HG03342 (cell line): ENCODE measurements at regions not wholly inside any gene's neighbourhood (a gene's known extent, or its start where the extent isn't known, plus 50 kb on each side); places are given as distances from the start of the nearest gene placed in this dataset.

ENCODE experiments used
- ATAC-seq: cut with Tn5 transposase; IDR thresholded peaks from one replicate; pipeline ENCODE4 v1.9.1; 2021; ENCODE audit warnings: mild to moderate bottlenecking, moderate library complexity; ENCODE audit not compliant: unreplicated experiment

GRCh38 chr4:56286763-56287162, 100.5 kb downstream of the AASDH start:
- no peak for ATAC-seq

GRCh38 chr4:56283375-56283774, 103.9 kb downstream of the AASDH start:
- no peak for ATAC-seq

DNA sequence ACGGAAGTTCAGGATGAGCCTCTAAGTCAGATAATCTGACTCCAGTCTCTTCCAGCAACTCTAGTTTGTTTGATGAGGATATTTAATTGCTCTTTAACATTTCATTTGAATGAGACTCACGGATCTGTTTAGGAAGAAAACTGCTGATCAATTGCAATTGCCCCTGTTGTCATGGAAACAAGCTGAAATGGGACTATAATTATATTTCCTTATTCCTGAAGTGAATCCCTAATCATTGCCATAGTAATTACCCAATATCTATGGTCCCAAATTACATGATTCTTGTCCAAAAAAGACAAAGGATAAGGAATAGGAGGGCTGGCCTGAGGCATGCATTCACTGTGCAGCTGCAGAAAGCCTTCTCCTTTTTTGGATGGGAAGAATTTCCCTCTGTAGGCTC, 105.3 kb downstream of the AASDH start:
- no peak for ATAC-seq

- ATAC-seq = no peak
Measured at GRCh38 chr4:56276547-56276946, 110.7 kb downstream of the AASDH start.

DNA sequence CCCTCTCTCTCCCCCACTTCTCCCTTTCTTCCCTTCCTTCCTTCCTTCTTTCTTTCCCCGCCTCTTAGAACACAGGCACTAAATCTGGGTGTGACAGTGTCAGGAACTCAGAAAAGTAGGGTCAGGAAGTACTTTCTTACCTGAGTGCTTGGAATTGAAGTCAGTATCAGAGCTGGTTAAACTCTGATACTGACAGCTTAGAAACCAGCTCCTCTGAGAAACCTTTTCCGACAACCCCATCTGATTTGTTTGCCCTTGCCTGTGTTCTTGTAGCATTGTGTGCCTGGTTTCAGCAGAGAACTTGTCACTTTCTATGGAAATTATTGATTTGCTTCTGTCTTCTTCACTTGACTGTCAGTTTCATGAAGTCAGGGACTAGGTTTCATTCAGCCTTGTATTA, 113.9 kb downstream of the AASDH start:
- no peak for ATAC-seq

GRCh38 chr4:56272927-56273326, 114.4 kb downstream of the AASDH start:
- ATAC-seq = no peak

DNA sequence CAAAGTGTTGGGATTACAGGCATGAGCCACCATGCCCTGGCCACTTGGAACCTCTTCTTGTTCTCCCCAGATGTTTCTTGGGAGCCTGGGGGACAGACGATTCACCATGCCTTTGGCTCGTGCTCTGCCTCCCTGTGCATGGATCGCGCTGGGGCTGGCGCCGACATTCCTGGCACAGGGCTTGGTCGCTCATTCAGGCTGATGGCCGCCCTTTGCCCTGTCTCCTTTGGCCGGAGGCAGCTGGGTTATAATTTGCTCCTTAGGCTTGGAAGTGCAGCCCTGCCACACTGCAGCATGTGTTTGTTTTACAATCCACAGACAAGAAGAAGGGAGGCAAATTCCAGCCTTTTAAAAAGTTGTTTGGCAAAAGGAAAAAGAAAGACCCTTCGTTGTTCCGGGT, 115.3 kb downstream of the AASDH start:
- no peak for ATAC-seq

- ATAC-seq = no peak
Measured at GRCh38 chr4:56271131-56271530, 116.2 kb downstream of the AASDH start.

- ATAC-seq = no peak
Measured at GRCh38 chr4:56267558-56267957, 119.7 kb downstream of the AASDH start.

DNA sequence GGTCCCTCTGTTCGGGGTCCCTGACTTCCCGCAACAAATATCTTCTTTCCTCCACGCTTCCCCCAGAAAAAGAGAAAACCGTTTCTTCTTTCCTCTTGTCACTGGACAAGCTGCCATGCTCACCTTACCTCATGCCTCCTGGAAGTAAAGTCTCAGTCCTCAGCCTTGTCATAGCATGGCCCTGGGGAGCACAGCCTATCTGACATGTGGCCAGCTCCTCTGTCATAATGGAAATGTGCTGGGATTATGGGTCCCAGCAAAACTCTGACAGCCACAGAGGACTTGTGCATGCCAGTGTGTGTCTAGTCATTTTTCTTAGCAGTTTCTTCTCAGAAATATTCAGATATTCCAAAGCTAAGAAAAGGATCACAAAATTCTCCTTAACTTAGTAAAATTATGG, 122.4 kb downstream of the AASDH start:
- ATAC-seq = no peak

- ATAC-seq = no peak
Measured at GRCh38 chr4:56261027-56261426, 126.3 kb downstream of the AASDH start.

GRCh38 chr4:56260320-56260719, 127.0 kb downstream of the AASDH start:
- ATAC-seq = no peak

- ATAC-seq = no peak
Measured at GRCh38 chr4:56259655-56260054, 127.6 kb downstream of the AASDH start.

- no peak for ATAC-seq
Measured at GRCh38 chr4:56255820-56256219, 131.5 kb downstream of the AASDH start.

GRCh38 chr4:56253666-56254305, 133.5 kb downstream of the AASDH start:
- no peak for ATAC-seq

GRCh38 chr4:56252561-56253152, 134.6 kb downstream of the AASDH start:
- ATAC-seq = no peak

DNA sequence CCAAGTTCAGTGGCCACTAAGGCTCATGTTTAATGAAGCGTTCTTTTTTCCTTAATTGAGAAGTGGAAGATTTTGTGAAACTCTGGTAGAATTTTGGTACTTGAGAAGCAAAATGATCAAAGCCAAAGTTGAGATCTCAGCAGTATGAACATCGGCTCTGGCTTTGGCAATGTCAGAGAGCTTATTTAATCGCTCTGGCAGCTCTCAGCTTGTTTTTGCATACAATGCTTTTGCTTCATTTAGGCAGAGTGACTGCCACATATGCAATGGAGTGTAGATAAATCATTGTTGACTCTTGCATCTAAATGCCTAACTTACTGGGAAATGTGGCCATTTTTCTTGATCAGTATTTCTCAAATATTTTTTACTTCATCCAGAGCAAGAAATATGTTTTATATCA, 135.7 kb downstream of the AASDH start:
- ATAC-seq = no peak

DNA sequence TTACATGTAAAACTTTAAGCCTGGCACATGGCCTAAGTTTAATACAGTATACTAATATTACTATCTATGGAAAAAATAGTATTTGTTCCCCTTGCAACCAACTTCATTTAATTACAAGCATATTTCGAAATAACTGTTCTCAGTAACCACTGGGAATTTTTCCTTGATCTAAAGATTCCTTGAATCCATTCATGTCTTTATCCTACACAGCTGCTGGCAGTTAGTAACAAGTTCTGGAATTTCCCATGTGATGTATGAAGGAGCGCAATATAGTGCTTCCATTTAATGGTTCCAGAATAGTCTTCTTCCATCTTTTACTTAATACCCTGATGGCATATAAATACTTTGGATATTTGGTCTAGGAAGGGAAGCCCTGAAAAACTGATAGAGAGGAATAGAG, 136.5 kb downstream of the AASDH start:
- ATAC-seq = no peak

GRCh38 chr4:56247646-56248045, 139.6 kb downstream of the AASDH start:
- no peak for ATAC-seq

GRCh38 chr4:56246233-56246610, 141.1 kb downstream of the AASDH start:
- no peak for ATAC-seq

DNA sequence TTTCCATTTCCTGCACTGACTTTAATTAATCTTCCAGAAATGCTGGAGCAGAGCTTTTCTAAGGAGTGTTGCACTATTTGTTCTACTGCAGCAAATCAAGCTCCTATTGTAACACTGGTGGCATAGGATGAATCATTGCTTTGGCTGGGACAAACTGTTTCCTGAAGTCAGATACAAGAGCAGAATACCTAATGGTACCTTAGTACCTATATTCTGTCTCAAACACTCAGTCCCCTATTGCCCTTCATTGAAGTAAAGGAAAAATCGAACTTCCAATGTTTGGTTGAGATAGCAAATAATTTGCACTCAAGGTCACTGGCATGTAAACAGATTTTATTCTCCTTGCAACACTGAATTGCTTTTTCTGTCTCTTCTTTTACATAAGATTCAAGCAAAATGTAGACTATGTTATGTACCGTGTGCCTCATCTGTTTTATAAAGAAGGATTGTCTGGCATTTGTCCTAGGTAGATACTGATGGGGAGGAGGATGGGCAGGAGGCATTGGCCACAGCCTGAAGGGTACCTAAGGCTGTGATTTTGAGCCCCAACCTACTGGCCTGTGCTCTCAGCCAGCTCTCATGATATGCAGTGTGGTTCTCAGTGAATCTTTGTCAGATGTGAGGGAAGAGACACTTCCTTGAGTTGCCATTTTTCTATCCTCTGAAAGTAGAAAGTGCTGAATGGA, 141.6 kb downstream of the AASDH start:
- no peak for ATAC-seq

DNA sequence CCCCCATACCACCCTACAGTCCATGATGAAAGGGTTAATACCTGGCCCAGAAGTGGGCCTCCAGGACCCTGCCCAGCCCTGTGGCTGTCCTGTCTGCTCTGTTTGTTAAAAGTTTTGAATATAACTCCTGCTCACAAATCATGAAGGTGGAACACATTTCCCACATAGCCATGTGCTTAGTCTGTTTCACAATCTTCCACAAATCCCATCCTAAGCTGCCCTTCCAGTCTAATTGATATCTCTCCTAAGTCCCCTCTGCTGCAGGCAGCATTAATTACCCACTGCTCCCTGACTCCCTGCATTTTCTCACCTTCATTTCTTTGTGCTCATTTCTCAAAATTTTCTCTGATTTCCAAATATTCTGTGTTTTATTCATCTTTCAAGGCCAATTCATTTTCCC, 142.6 kb downstream of the AASDH start:
- ATAC-seq = no peak

GRCh38 chr4:56243107-56243506, 144.2 kb downstream of the AASDH start:
- no peak for ATAC-seq
